WTC11 (cell line): ENCODE measurements at regions not wholly inside any gene's neighbourhood (a gene's known extent, or its start where the extent isn't known, plus 50 kb on each side); places are given as distances from the start of the nearest gene placed in this dataset.

Source experiments
- ATAC-seq: fragments of 200-7000 bp; cut with Tn5 transposase; 2 replicates; pipeline ENCODE4 v1.10.0; 2021; ENCODE audit warnings: mild to moderate bottlenecking, moderate library complexity
- CTCF ChIA-PET: fragments of 300-600 bp; sonication (Branson Sonifier 250); formaldehyde crosslinking; loops from one replicate; lab custom pipeline; 2021; ENCODE audit warnings: antibody characterized with exemption; lab: Charles Lee
- POLR2A ChIA-PET: fragments of 350-600 bp; sonication (Branson Sonifier 250); formaldehyde crosslinking; loops from one replicate; lab custom pipeline; 2021; ENCODE audit warnings: antibody characterized with exemption; lab: Charles Lee
- DNase-seq: peaks from one replicate; pipeline ENCODE4 v3.0.0; 2021; ENCODE audit warnings: low spot score
- H3K27ac Mint-ChIP-seq: 2 replicates; pipeline ENCODE4 v1.8.0; 2021; ENCODE audit warnings: mixed read lengths
- H3K27me3 Mint-ChIP-seq: 2 replicates; pipeline ENCODE4 v1.8.0; 2021; ENCODE audit warnings: low read depth, mild to moderate bottlenecking, moderate library complexity, mixed read lengths
- H3K36me3 Mint-ChIP-seq: 2 replicates; pipeline ENCODE4 v1.8.0; 2021; ENCODE audit warnings: mixed read lengths
- H3K4me1 Mint-ChIP-seq: 2 replicates; pipeline ENCODE4 v1.8.0; 2022; ENCODE audit warnings: mixed read lengths
- H3K4me3 Mint-ChIP-seq: 2 replicates; pipeline ENCODE4 v1.8.0; 2021; ENCODE audit warnings: mild to moderate bottlenecking, moderate library complexity, mixed read lengths
- H3K9me3 Mint-ChIP-seq: 2 replicates; pipeline ENCODE4 v1.8.0; 2021; ENCODE audit warnings: mixed read lengths
- ATF1 ChIP-seq: sonication (generic); formaldehyde crosslinking; IDR thresholded peaks from 2 replicates; pipeline ENCODE4 v1.8.1; 2023; ENCODE audit warnings: mild to moderate bottlenecking, moderate library complexity, missing genetic modification reagents
- CBFB ChIP-seq: sonication (generic); formaldehyde crosslinking; IDR thresholded peaks from 2 replicates; pipeline ENCODE4 v1.8.1; 2022; ENCODE audit warnings: mild to moderate bottlenecking, low read depth, missing genetic modification reagents
- ETV6 ChIP-seq: sonication (generic); formaldehyde crosslinking; IDR thresholded peaks from 2 replicates; pipeline ENCODE4 v1.8.1; 2022; ENCODE audit warnings: mild to moderate bottlenecking, missing genetic modification reagents
- FOXJ3 ChIP-seq: sonication (generic); formaldehyde crosslinking; IDR thresholded peaks from 2 replicates; pipeline ENCODE4 v1.9.0; 2021; ENCODE audit warnings: missing genetic modification reagents, mild to moderate bottlenecking, borderline replicate concordance
- GABPB1 ChIP-seq: sonication (generic); formaldehyde crosslinking; IDR thresholded peaks from 2 replicates; pipeline ENCODE4 v1.8.1; 2023; ENCODE audit warnings: mild to moderate bottlenecking, missing genetic modification reagents
- NFATC4 ChIP-seq: fragments of 250-450 bp; sonication (Bioruptor Pico); IDR thresholded peaks from 2 replicates; pipeline ENCODE4 v1.9.0; 2021; ENCODE audit warnings: mild to moderate bottlenecking
- NFE2L1 ChIP-seq: sonication (generic); formaldehyde crosslinking; IDR thresholded peaks from 2 replicates; pipeline ENCODE4 v1.8.1; 2023; ENCODE audit warnings: missing genetic modification reagents
- NR3C1 ChIP-seq: sonication (generic); formaldehyde crosslinking; conservative IDR thresholded peaks from 2 replicates; pipeline ENCODE4 v1.8.1; 2023; ENCODE audit warnings: low read depth, mild to moderate bottlenecking, missing genetic modification reagents
- PRRX2 ChIP-seq: fragments of 250-450 bp; sonication (Bioruptor Pico); IDR thresholded peaks from 2 replicates; pipeline ENCODE4 v1.8.0; 2021; ENCODE audit warnings: mild to moderate bottlenecking
- RELA ChIP-seq: sonication (generic); formaldehyde crosslinking; IDR thresholded peaks from 2 replicates; pipeline ENCODE4 v1.8.1; 2022; ENCODE audit warnings: missing genetic modification reagents, mild to moderate bottlenecking, borderline replicate concordance
- SMAD3 ChIP-seq: sonication (generic); formaldehyde crosslinking; IDR thresholded peaks from 2 replicates; pipeline ENCODE4 v1.8.0; 2022; ENCODE audit warnings: missing genetic modification reagents, mild to moderate bottlenecking, borderline replicate concordance
- SP1 ChIP-seq: sonication (generic); formaldehyde crosslinking; conservative IDR thresholded peaks from 2 replicates; pipeline ENCODE4 v1.8.1; 2022; ENCODE audit warnings: missing genetic modification reagents
- TEAD1 ChIP-seq: sonication (generic); formaldehyde crosslinking; IDR thresholded peaks from 2 replicates; pipeline ENCODE4 v1.8.0; 2022; ENCODE audit warnings: mild to moderate bottlenecking, missing genetic modification reagents
- ZNF232 ChIP-seq: sonication (generic); formaldehyde crosslinking; IDR thresholded peaks from 2 replicates; pipeline ENCODE4 v1.8.0; 2022; ENCODE audit warnings: mild to moderate bottlenecking, missing genetic modification reagents
- ZNF317 ChIP-seq: sonication (generic); formaldehyde crosslinking; IDR thresholded peaks from 2 replicates; pipeline ENCODE4 v1.8.1; 2023; ENCODE audit warnings: low read depth, mild to moderate bottlenecking, moderate library complexity, missing genetic modification reagents, borderline replicate concordance
- ZNF396 ChIP-seq: fragments of 250-450 bp; sonication (Bioruptor Pico); IDR thresholded peaks from 2 replicates; pipeline ENCODE4 v1.8.0; 2021; ENCODE audit warnings: mild to moderate bottlenecking, moderate library complexity, borderline replicate concordance
- ZNF416 ChIP-seq: fragments of 250-450 bp; sonication (Bioruptor Pico); IDR thresholded peaks from 2 replicates; pipeline ENCODE4 v1.9.0; 2021; ENCODE audit warnings: mild to moderate bottlenecking, inconsistent platforms
- ZNF671 ChIP-seq: fragments of 250-450 bp; sonication (Bioruptor Pico); IDR thresholded peaks from 2 replicates; pipeline ENCODE4 v1.8.0; 2021; ENCODE audit warnings: mild to moderate bottlenecking
- TF ChIP-seq, protein P1 (sequence below): sonication (generic); formaldehyde crosslinking; IDR thresholded peaks from 2 replicates; pipeline ENCODE4 v1.8.1; 2022; ENCODE audit warnings: mild to moderate bottlenecking, missing genetic modification reagents, moderate library complexity, borderline replicate concordance
- TF ChIP-seq, protein P2 (sequence below): sonication (generic); formaldehyde crosslinking; IDR thresholded peaks from 2 replicates; pipeline ENCODE4 v1.8.0; 2022; ENCODE audit warnings: mild to moderate bottlenecking, missing genetic modification reagents
- TF ChIP-seq, protein P3 (sequence below): fragments of 200-600 bp; IDR thresholded peaks from 2 replicates; pipeline ENCODE4 v1.8.0; 2022; ENCODE audit warnings: antibody characterized with exemption
- TF ChIP-seq, protein P4 (sequence below): sonication (generic); formaldehyde crosslinking; IDR thresholded peaks from 2 replicates; pipeline ENCODE4 v1.8.1; 2022; ENCODE audit warnings: low read depth, mild to moderate bottlenecking, moderate library complexity, missing genetic modification reagents, borderline replicate concordance
- TF ChIP-seq, protein P5 (sequence below): sonication (generic); formaldehyde crosslinking; IDR thresholded peaks from 2 replicates; pipeline ENCODE4 v1.8.1; 2022; ENCODE audit warnings: low read depth, missing genetic modification reagents, borderline replicate concordance

DNA sequence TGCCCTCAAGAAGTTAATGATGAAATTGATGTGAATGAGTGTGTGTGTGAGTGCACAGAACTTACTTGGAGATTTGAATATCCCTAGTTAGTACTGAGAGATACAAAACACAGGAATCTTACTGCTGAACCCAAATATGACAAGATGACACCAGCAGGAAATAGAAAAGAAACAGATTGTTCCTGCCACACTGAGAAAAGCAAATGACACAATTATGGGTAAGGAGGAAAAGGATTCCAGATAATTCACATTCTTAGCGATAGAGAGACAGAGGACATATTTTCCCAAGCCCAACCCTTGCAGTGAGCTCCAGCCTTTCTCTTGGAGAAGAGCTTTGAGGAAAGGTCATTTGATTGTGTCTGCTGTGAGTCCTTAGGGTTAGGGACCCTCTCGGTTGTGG is 105.7 kb upstream of the SMIM21 start:
- no peak overlapping the region for H3K4me3 Mint-ChIP-seq
- no peak overlapping the region for H3K27ac Mint-ChIP-seq
- H3K27me3 Mint-ChIP-seq = no peaks in the 10 kb centered on the region
- ATAC-seq (no peak), DNase-seq (no peak)
- TF ChIP-seq ZNF396 (CRISPR knock-in tag) (no peak), SMAD3 (CRISPR knock-in tag) (no peak), FOXJ3 (CRISPR knock-in tag) (no peak), ETV6 (no peak), ZNF671 (CRISPR knock-in tag) (no peak), ATF1 (no peak), ZNF317 (CRISPR knock-in tag) (no peak), NR3C1 (CRISPR knock-in tag) (no peak), ZNF416 (no peak), NFATC4 (CRISPR knock-in tag) (no peak), ZNF232 (CRISPR knock-in tag) (no peak), SP1 (CRISPR knock-in tag) (no peak)
- TF ChIP-seq, protein P1, sequence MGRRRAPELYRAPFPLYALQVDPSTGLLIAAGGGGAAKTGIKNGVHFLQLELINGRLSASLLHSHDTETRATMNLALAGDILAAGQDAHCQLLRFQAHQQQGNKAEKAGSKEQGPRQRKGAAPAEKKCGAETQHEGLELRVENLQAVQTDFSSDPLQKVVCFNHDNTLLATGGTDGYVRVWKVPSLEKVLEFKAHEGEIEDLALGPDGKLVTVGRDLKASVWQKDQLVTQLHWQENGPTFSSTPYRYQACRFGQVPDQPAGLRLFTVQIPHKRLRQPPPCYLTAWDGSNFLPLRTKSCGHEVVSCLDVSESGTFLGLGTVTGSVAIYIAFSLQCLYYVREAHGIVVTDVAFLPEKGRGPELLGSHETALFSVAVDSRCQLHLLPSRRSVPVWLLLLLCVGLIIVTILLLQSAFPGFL (CRISPR knock-in tag) = no peak
- TF ChIP-seq, protein P2, sequence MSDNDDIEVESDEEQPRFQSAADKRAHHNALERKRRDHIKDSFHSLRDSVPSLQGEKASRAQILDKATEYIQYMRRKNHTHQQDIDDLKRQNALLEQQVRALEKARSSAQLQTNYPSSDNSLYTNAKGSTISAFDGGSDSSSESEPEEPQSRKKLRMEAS (CRISPR knock-in tag) = no peak
- POLR2A ChIA-PET = no interaction called here
- no peaks in the 10 kb centered on the region for H3K9me3 Mint-ChIP-seq
- no peaks in the 10 kb centered on the region for H3K36me3 Mint-ChIP-seq
- peaks cover 9% of the 10 kb centered on the region for H3K4me1 Mint-ChIP-seq
- CTCF ChIA-PET = no interaction called here

DNA sequence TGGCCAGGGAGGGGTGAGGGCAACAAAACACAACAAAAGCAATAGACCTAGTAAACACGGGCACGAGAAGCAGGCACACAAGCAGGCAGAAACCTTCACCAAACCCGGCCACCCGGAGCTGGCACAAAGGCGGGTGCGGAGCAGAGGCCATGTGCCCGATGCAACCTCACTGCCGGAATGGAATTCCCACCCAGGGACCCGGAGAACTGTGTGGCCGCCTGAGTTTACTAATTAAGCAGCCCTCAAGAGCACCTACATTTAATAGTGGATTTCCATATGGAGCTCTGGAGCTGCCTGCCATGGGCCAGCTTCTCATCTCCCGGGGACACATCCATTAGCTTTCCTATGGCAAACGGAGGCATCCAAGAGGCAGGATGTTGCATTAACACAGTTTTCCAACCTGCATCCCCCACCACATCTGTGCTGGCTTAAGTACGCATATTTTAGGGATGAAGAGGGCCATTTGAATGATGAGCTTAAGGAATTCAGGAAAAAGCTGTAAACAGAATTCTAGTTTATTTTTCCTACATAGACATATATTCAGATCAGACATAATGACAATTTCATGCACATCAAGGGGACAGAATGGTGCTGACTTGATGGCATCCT is 104.5 kb upstream of the SMIM21 start:
- H3K4me3 Mint-ChIP-seq = no peak overlapping the region
- ChIA-PET POLR2A (interaction anchor here (0.5 kb wide), 1 partner anchor 37 kb away, joined by 3 read pairs; no protein-coding TSS in a partner anchor), CTCF (no interaction called here)
- DNase-seq (no peak), ATAC-seq (no peak)
- H3K4me1 Mint-ChIP-seq = peaks cover 9% of the 10 kb centered on the region
- no peaks in the 10 kb centered on the region for H3K36me3 Mint-ChIP-seq
- H3K27ac Mint-ChIP-seq = no peak overlapping the region
- H3K9me3 Mint-ChIP-seq = no peaks in the 10 kb centered on the region
- H3K27me3 Mint-ChIP-seq = no peaks in the 10 kb centered on the region
- TF ChIP-seq SMAD3 (CRISPR knock-in tag) (no peak), CBFB (CRISPR knock-in tag) (no peak), RELA (CRISPR knock-in tag) (no peak), PRRX2 (no peak)
- TF ChIP-seq, protein P3, sequence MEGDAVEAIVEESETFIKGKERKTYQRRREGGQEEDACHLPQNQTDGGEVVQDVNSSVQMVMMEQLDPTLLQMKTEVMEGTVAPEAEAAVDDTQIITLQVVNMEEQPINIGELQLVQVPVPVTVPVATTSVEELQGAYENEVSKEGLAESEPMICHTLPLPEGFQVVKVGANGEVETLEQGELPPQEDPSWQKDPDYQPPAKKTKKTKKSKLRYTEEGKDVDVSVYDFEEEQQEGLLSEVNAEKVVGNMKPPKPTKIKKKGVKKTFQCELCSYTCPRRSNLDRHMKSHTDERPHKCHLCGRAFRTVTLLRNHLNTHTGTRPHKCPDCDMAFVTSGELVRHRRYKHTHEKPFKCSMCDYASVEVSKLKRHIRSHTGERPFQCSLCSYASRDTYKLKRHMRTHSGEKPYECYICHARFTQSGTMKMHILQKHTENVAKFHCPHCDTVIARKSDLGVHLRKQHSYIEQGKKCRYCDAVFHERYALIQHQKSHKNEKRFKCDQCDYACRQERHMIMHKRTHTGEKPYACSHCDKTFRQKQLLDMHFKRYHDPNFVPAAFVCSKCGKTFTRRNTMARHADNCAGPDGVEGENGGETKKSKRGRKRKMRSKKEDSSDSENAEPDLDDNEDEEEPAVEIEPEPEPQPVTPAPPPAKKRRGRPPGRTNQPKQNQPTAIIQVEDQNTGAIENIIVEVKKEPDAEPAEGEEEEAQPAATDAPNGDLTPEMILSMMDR = no peak

DNA sequence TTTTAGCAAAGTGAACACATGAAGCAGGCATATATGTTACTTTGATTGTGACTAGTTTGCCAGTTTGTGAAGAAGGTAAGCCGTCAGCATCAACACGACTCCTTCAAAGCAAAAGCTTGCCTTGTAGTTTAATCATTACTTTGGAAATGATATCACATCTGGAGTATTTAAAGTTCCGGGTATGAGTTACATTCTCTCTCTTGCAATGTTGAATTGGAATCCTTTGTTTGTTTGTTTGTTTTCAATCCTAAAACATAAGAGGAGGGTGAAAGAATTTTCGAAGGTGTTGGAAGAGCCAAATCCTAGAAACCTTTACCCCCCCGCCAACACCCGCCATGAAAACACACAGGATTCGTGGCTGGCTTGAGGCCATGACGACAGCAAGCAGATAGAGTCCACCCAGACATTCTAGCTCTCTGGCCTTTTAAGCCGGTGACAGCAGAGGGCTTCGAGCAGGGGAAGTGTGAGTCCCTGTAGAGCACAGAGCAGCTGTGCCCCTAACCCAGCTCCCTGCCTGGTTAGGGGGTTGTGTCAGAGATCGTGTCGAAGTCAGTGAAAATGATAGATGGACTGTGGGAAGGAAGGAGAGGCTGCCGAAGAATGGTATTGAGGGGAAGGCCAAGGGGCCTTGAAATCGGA is 103.8 kb upstream of the SMIM21 start:
- Mint-ChIP-seq H3K27ac (no peak overlapping the region), H3K36me3 (no peaks in the 10 kb centered on the region), H3K27me3 (no peaks in the 10 kb centered on the region)
- POLR2A ChIA-PET = no interaction called here
- CTCF ChIA-PET = no interaction called here
- no peak for DNase-seq
- no peak for TF ChIP-seq TEAD1 (CRISPR knock-in tag)
- no peak for TF ChIP-seq NFE2L1
- no peak for TF ChIP-seq ZNF232 (CRISPR knock-in tag)
- TF ChIP-seq ETV6 = no peak
- TF ChIP-seq, protein P4, sequence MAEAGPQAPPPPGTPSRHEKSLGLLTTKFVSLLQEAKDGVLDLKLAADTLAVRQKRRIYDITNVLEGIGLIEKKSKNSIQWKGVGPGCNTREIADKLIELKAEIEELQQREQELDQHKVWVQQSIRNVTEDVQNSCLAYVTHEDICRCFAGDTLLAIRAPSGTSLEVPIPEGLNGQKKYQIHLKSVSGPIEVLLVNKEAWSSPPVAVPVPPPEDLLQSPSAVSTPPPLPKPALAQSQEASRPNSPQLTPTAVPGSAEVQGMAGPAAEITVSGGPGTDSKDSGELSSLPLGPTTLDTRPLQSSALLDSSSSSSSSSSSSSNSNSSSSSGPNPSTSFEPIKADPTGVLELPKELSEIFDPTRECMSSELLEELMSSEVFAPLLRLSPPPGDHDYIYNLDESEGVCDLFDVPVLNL (CRISPR knock-in tag) = no peak
- TF ChIP-seq SMAD3 (CRISPR knock-in tag) = no peak
- TF ChIP-seq GABPB1 (CRISPR knock-in tag) = no peak
- TF ChIP-seq, protein P3 = no peak
- TF ChIP-seq, protein P5, sequence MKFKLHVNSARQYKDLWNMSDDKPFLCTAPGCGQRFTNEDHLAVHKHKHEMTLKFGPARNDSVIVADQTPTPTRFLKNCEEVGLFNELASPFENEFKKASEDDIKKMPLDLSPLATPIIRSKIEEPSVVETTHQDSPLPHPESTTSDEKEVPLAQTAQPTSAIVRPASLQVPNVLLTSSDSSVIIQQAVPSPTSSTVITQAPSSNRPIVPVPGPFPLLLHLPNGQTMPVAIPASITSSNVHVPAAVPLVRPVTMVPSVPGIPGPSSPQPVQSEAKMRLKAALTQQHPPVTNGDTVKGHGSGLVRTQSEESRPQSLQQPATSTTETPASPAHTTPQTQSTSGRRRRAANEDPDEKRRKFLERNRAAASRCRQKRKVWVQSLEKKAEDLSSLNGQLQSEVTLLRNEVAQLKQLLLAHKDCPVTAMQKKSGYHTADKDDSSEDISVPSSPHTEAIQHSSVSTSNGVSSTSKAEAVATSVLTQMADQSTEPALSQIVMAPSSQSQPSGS (CRISPR knock-in tag) = no peak
- TF ChIP-seq PRRX2 = no peak
- TF ChIP-seq, all 79 proteins: peak for 0
- no peak; the same call in 1 of the 2 replicates for ATAC-seq
- Mint-ChIP-seq H3K9me3 (no peaks in the 10 kb centered on the region), H3K4me3 (no peak overlapping the region), H3K4me1 (peaks cover 9% of the 10 kb centered on the region)
